H1 (cell line): ENCODE measurements at regions not wholly inside any gene's neighbourhood (a gene's known extent, or its start where the extent isn't known, plus 50 kb on each side); places are given as distances from the start of the nearest gene placed in this dataset.

Experiments used
- CTCF ChIP-seq, 3 experiments: IDR thresholded peaks; 1 replicate in 2 of 3; 2 replicates in 1 of 3; pipeline versions ENCODE4 v1.5.1 to v1.6.1; 2011; ENCODE audit warnings: low read length in 3 of 3, mild to moderate bottlenecking in 3 of 3, inconsistent platforms in 2 of 3, low read depth in 1 of 3, moderate library complexity in 1 of 3; ENCODE audit not compliant: insufficient read depth in 1 of 3; ENCODE audit errors: control extremely low read depth in 1 of 3
- HDAC2 ChIP-seq, 2 experiments: fragments of 300-600 bp in 1 of 2; sonication (generic) in 1 of 2; IDR thresholded peaks; 2 replicates each; pipeline ENCODE4 v1.6.1; 2011 to 2012; ENCODE audit warnings: low read depth in 2 of 2, low read length in 2 of 2, mild to moderate bottlenecking in 2 of 2, moderate library complexity in 2 of 2, borderline replicate concordance in 1 of 2, inconsistent platforms in 1 of 2
- MAFK ChIP-seq: IDR thresholded peaks from 2 replicates; pipeline ENCODE4 v1.6.1; 2012; ENCODE audit warnings: low read depth, mild to moderate bottlenecking, improper control_type of control experiment, low read length
- SP4 ChIP-seq: IDR thresholded peaks from 2 replicates; pipeline ENCODE4 v1.6.1; 2012; ENCODE audit warnings: low read length, inconsistent platforms
- TAF1 ChIP-seq: IDR thresholded peaks from 2 replicates; pipeline ENCODE4 v1.6.1; 2011; ENCODE audit warnings: mild to moderate bottlenecking, low read depth, low read length
- YY1 ChIP-seq: IDR thresholded peaks from 2 replicates; pipeline ENCODE4 v1.6.1; 2011; ENCODE audit warnings: low read depth, mild to moderate bottlenecking, low read length

- TF ChIP-seq HDAC2 (IDR thresholded peaks at IDR 0.05; ENCODE audit: borderline replicate concordance in 1 of 2, low read depth in 2 of 2, low read length in 2 of 2) (no peak), SP4 (no peak), CTCF (IDR thresholded peaks at IDR 0.05; ENCODE audit: control extremely low read depth in 1 of 3, insufficient read depth in 1 of 3, low read depth in 1 of 3, low read length in 3 of 3) (no peak), MAFK (no peak), TAF1 (no peak), YY1 (no peak)
Observed at GRCh38 chr2:45278365-45279078, 269.3 kb upstream of the SIX2 start (continued).
